KMS-11 (cell line): ENCODE measurements at regions not wholly inside any gene's neighbourhood (a gene's known extent, or its start where the extent isn't known, plus 50 kb on each side); places are given as distances from the start of the nearest gene placed in this dataset.
"Not testable (repeated sequence)": the region's sequence is repeated elsewhere in the genome, so short reads cannot be mapped to it uniquely, and the experiment has no call there.

Experiments used
- H2AFZ ChIP-seq: fragments of 200-600 bp; sonication (generic); 2 replicates; pipeline ENCODE4 v1.6.1; 2016; ENCODE audit warnings: antibody characterized with exemption, mixed run types, low read depth
- H3K27ac ChIP-seq: fragments of 200-600 bp; sonication (generic); 2 replicates; pipeline ENCODE4 v1.6.1; 2016; ENCODE audit warnings: mild to moderate bottlenecking, mixed run types
- H3K27me3 ChIP-seq: fragments of 200-600 bp; sonication (generic); 2 replicates; pipeline ENCODE4 v1.6.1; 2017; ENCODE audit warnings: mild to moderate bottlenecking, low read depth, mixed run types, moderate library complexity; ENCODE audit not compliant: insufficient read depth
- H3K36me3 ChIP-seq: fragments of 200-600 bp; sonication (generic); 2 replicates; pipeline ENCODE4 v1.6.1; 2017; ENCODE audit warnings: mild to moderate bottlenecking, mixed run types; ENCODE audit not compliant: insufficient read depth
- H3K4me1 ChIP-seq: fragments of 200-600 bp; sonication (generic); 2 replicates; pipeline ENCODE4 v1.6.1; 2016; ENCODE audit warnings: mild to moderate bottlenecking, low read depth, mixed run types; ENCODE audit not compliant: poor library complexity, severe bottlenecking
- H3K4me2 ChIP-seq: fragments of 200-600 bp; sonication (generic); 2 replicates; pipeline ENCODE4 v1.7.0; 2016; ENCODE audit warnings: mild to moderate bottlenecking, mixed run types
- H3K4me3 ChIP-seq: fragments of 200-600 bp; sonication (generic); IDR thresholded peaks from 2 replicates; pipeline ENCODE4 v1.6.1; 2017; ENCODE audit warnings: low read depth, low read length, mixed read lengths; ENCODE audit not compliant: insufficient read depth
- H3K79me2 ChIP-seq: fragments of 200-600 bp; sonication (generic); 2 replicates; pipeline ENCODE4 v1.6.1; 2016; ENCODE audit warnings: low read depth, mixed run types; ENCODE audit not compliant: insufficient read depth
- H3K9ac ChIP-seq: fragments of 200-600 bp; sonication (generic); 2 replicates; pipeline ENCODE4 v1.6.1; 2016; ENCODE audit warnings: mild to moderate bottlenecking, mixed run types
- H4K20me1 ChIP-seq: fragments of 200-600 bp; sonication (generic); 2 replicates; pipeline ENCODE4 v1.6.1; 2016; ENCODE audit warnings: mild to moderate bottlenecking, mixed run types; ENCODE audit not compliant: insufficient read depth
- TF ChIP-seq, protein P1 (sequence below): fragments of 200-600 bp; sonication (generic); conservative IDR thresholded peaks from 2 replicates; pipeline ENCODE4 v1.6.1; 2017; ENCODE audit warnings: low read depth, mild to moderate bottlenecking, antibody characterized with exemption, low read length, moderate library complexity, mixed read lengths

DNA sequence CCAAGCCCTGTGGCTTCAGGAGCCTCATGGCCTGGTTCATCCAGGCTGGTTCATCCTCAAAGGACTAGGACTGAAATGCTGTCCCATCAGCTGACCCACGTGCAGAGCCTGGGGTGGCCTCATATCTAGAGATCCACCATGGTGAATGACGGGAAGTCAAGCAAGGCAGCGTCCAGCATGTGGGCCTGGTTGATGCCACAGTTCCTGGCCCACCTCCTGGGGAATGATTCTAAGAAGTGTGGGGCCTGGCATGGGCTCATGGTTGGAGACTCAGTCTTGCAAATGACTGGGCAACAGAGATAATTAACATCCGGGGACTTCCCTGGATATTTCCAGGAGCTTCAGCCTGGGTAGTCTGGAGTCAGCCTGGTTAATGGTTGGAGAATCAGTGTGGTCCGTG is 302.4 kb upstream of the SFSWAP start:
- H3K36me3 ChIP-seq = no peaks in the 10 kb centered on the region
- no peaks in the 10 kb centered on the region for H4K20me1 ChIP-seq
- H3K27me3 ChIP-seq = no peaks in the 10 kb centered on the region
- no peak overlapping the region for H3K4me3 ChIP-seq
- TF ChIP-seq, protein P1, sequence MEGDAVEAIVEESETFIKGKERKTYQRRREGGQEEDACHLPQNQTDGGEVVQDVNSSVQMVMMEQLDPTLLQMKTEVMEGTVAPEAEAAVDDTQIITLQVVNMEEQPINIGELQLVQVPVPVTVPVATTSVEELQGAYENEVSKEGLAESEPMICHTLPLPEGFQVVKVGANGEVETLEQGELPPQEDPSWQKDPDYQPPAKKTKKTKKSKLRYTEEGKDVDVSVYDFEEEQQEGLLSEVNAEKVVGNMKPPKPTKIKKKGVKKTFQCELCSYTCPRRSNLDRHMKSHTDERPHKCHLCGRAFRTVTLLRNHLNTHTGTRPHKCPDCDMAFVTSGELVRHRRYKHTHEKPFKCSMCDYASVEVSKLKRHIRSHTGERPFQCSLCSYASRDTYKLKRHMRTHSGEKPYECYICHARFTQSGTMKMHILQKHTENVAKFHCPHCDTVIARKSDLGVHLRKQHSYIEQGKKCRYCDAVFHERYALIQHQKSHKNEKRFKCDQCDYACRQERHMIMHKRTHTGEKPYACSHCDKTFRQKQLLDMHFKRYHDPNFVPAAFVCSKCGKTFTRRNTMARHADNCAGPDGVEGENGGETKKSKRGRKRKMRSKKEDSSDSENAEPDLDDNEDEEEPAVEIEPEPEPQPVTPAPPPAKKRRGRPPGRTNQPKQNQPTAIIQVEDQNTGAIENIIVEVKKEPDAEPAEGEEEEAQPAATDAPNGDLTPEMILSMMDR = no peak
- H3K79me2 ChIP-seq = no peaks in the 10 kb centered on the region
- H3K9ac ChIP-seq = no peak overlapping the region
- H3K27ac ChIP-seq = no peak overlapping the region
- H3K4me1 ChIP-seq = no peaks in the 10 kb centered on the region
- H3K4me2 ChIP-seq = no peak overlapping the region
- H2AFZ ChIP-seq = no peak overlapping the region

DNA sequence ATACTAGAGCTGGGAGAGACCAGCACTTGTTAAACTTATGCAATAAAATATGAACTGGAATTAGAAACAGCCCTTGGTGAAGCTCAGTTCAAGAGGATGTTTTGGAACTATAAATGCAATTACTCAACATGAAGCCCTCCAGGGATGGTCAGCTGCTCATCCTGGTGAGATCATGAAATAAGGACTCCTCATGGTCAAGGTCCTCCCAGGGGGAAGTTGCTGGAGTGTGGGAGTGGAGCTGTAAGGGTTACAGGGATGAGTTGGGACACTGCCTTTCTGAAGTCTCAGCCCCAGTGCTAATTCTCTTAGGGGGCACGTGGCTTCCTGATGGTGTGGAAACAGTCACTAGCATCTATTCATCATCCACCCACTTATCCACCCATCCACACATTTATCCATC is 301.7 kb upstream of the SFSWAP start:
- no peaks in the 10 kb centered on the region for H3K4me1 ChIP-seq
- no peak overlapping the region for H3K9ac ChIP-seq
- no peaks in the 10 kb centered on the region for H4K20me1 ChIP-seq
- H3K36me3 ChIP-seq = no peaks in the 10 kb centered on the region
- TF ChIP-seq, protein P1 = no peak
- H3K27me3 ChIP-seq = no peaks in the 10 kb centered on the region
- H3K4me3 ChIP-seq = no peak overlapping the region
- H3K79me2 ChIP-seq = no peaks in the 10 kb centered on the region
- H3K27ac ChIP-seq = no peak overlapping the region
- no peak overlapping the region for H3K4me2 ChIP-seq
- H2AFZ ChIP-seq = no peak overlapping the region

DNA sequence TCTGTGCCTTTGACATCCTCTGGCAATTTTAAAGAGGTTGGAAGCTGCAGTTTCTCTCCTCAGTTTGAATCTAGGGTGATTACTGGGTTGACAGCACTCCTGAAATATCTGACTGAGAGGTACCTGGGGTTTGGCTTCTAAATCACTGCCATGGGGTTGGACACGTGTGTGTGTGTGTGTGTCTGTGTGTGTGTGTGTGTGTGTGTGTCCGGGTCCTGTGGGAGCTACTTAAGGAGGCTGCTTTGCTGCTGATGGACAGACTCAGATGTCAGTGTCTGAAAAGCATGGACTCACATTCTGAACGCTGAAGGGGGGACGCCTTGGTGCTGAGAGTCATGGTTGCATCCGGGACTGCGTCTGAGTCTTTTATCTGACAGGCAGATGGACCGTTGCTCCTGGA is 299.1 kb upstream of the SFSWAP start:
- not testable (repeated sequence) for H3K4me3 ChIP-seq, H3K4me2 ChIP-seq, H2AFZ ChIP-seq, H3K36me3 ChIP-seq, H3K9ac ChIP-seq, H3K27ac ChIP-seq, H3K79me2 ChIP-seq, H3K4me1 ChIP-seq, H4K20me1 ChIP-seq, H3K27me3 ChIP-seq

DNA sequence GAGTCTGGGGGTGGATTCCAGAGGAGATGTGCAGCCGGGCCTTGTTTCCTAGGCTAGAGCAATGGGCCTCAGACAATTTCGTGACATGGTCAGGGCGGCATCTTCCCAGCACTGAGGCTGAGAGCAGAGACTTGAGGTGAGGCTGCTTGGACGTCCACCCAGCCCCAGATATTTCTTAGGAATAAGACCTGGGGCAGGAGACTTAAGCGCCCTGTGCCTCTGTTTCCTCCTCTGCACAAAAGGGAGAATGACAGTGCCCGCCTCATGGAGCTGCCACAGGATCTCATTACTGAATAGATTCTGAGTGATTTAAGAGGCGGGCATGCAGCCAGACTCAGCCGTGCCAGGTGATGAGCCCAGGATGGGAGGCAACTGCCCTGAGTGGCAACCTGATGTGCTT is 297.9 kb upstream of the SFSWAP start:
- TF ChIP-seq, protein P1 = no peak

DNA sequence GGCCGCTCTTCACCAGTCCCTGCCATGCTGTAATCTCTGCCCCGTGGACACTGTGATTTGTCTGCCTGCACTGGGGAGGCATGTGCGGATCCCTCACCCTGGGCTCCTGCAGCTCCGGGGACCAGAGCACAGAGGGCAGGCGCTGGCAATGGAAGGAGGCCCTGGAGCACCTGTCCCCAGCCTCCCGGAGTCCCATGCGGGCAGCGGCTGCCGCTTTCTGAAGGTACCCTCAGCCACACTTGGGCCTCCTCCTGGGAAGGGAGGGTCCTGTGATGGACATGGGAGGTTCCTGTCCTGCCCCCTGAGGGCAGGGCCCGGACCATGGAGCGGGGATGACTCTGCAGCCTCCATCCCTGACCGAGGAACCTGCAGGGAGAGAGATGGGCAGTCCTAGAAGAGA is 297.4 kb upstream of the SFSWAP start:
- Histone ChIP-seq H4K20me1 (no peaks in the 10 kb centered on the region), H3K27me3 (no peaks in the 10 kb centered on the region), H3K79me2 (no peaks in the 10 kb centered on the region), H3K4me3 (no peak overlapping the region), H3K36me3 (no peaks in the 10 kb centered on the region), H3K4me1 (no peaks in the 10 kb centered on the region), H3K9ac (no peak overlapping the region), H3K4me2 (no peak overlapping the region), H3K27ac (no peak overlapping the region), H2AFZ (no peak overlapping the region)
- TF ChIP-seq, protein P1 = no peak

More for the DNA sequence above, 297.9 kb upstream of the SFSWAP start:
- H3K4me3 ChIP-seq = no peak overlapping the region
- no peaks in the 10 kb centered on the region for H3K79me2 ChIP-seq
- H3K4me1 ChIP-seq = no peaks in the 10 kb centered on the region
- H3K27me3 ChIP-seq = no peaks in the 10 kb centered on the region
- no peak overlapping the region for H2AFZ ChIP-seq
- H3K4me2 ChIP-seq = no peak overlapping the region
- H3K27ac ChIP-seq = no peak overlapping the region
- H3K9ac ChIP-seq = no peak overlapping the region
- no peaks in the 10 kb centered on the region for H3K36me3 ChIP-seq
- no peaks in the 10 kb centered on the region for H4K20me1 ChIP-seq

DNA sequence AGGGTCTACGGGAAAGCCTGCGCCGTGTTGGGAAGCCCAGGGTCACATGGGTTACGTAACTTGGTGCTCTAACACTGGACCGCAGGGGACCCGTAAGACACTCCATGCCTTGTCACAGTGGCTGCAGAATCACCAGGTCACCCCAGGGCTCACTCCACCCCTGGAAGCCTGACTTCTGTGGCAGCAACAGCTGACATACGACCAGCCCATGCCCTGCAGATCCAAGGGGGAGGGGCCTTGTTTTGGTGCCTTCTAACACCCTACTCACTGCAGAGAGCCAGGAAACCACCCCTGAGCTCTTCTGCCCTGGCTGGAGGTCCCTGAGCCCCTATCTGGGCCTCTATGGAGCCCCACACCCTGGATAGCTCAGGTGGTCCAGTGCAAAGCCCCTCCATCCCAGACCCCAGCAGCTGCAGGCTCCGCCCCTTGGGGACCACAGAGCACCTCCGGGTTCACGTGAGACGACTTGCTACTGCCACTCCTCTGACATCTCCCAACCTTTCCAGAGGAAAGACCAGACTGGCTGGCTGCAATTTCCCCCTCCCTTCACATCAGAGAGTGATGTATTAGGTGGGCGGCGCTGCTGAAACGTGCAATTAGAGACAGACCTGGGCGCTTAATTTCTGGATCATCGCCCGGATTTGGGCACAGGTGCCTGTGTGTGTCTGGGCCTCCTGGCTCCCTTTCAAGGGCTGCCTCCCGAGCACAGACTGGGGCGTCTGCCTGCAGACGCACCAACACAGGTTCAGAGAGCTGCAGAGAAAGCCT is 296.6 kb upstream of the SFSWAP start:
- H3K36me3 ChIP-seq, H3K9ac ChIP-seq, H3K27me3 ChIP-seq, H3K4me2 ChIP-seq, H3K4me3 ChIP-seq, H4K20me1 ChIP-seq, H2AFZ ChIP-seq, H3K79me2 ChIP-seq, H3K4me1 ChIP-seq, H3K27ac ChIP-seq: not testable (repeated sequence)
